Coronary artery (tissue), 2 donors: ENCODE measurements at regions not wholly inside any gene's neighbourhood (a gene's known extent, or its start where the extent isn't known, plus 50 kb on each side); places are given as distances from the start of the nearest gene placed in this dataset.

Experiments used
- DNase-seq: peaks from one replicate; pipeline ENCODE4 v3.0.0-alpha.2; 2017; ENCODE audit warnings: low spot score
- H3K27ac ChIP-seq, 2 donors: fragments of 200-600 bp; sonication (generic); one replicate each; pipeline ENCODE4 v1.5.1; 2016 to 2019
- H3K4me3 ChIP-seq: fragments of 200-600 bp; sonication (generic); 2 replicates; pipeline ENCODE4 v1.5.1; 2016; ENCODE audit warnings: mild to moderate bottlenecking, moderate library complexity
- TF ChIP-seq, protein P1 (sequence below): fragments of 200-600 bp; sonication (generic); IDR thresholded peaks from one replicate; pipeline ENCODE4 v1.5.1; 2019; ENCODE audit warnings: antibody characterized with exemption

DNA sequence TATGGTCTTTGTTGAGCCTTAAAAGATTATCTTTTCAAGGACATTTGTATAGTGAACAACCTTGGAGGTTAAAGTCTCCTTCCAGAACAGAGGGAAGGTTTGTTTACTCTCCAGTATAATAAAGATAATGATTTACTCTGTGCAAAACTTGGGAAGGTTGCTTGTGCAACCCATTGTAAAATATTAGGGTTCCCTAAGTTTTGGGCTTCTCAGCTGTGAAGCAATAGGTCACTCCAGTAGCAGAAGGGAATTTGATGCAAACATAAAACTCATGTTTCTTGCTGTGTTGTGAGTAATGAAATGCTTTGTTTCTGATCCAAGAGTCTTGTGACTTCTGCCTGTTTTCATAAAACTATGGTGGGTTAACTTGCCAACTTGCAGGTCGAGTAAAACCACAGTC lies 177.5 kb downstream of the SUCNR1 start:
- DNase-seq = no peak
- no peak overlapping the region for H3K27ac ChIP-seq
- TF ChIP-seq, protein P1, sequence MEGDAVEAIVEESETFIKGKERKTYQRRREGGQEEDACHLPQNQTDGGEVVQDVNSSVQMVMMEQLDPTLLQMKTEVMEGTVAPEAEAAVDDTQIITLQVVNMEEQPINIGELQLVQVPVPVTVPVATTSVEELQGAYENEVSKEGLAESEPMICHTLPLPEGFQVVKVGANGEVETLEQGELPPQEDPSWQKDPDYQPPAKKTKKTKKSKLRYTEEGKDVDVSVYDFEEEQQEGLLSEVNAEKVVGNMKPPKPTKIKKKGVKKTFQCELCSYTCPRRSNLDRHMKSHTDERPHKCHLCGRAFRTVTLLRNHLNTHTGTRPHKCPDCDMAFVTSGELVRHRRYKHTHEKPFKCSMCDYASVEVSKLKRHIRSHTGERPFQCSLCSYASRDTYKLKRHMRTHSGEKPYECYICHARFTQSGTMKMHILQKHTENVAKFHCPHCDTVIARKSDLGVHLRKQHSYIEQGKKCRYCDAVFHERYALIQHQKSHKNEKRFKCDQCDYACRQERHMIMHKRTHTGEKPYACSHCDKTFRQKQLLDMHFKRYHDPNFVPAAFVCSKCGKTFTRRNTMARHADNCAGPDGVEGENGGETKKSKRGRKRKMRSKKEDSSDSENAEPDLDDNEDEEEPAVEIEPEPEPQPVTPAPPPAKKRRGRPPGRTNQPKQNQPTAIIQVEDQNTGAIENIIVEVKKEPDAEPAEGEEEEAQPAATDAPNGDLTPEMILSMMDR = no peak
- H3K4me3 ChIP-seq = no peak overlapping the region

DNA sequence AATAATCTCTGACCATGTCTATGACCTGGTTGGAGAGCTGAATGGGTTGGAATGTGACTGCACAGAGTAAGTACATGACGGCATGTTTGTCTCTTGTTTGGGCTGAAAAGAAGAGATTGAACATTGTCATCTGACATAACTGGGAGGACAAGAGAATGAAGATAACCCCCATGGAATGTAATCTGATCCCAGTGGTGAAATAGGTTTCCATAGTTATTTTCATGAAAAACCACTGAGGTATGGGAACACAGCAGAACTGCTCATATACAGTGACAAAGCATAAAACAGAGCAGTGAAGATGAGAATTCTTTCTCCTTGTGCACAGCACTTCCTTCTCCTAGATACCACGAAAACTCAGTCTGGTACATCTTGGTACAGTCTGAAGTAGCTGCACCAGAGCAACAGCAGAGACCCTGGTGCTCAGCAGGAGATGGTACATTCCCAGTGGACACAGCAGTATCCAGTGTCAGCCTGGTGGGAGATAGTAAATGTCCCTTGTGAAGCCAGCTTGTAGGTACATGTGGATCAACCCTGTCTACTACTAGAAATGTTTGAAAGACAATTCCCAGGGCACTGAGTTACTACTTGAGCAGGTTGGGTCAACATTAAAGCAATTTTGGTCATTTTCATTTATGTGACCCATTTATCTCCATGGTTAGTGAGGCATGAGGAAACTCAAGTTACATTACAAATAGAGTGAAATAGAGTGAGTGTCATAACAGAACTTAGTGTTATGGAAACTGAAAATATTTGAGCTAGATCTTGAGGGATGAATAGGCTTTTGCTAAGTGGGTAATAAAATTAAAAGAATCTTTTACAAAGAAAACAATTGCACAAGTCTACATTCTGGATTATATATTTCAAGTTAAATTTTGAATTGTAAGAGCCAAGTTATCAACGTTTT lies 178.3 kb downstream of the SUCNR1 start:
- TF ChIP-seq, protein P1 = no peak
- Histone ChIP-seq H3K4me3 (no peak overlapping the region), H3K27ac (no peak overlapping the region)
- no peak for DNase-seq

DNA sequence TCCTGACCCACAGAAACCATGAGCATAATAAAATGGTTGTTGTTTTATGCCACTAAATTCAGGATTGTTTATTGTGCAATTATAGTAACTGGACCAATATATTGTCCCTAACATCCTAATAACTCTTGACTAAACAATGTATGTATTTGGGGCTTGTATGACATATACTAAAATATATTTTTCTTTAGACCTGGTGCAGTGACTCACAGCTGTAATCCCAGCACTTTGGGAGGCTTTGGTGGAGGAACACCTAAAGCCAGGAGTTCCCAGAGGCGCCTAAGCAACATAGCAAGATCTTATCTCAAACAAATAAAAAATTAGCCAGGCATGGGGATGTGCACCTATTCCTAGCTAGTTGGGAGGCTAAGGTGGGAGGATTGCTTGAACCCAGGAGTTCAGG lies 180.4 kb downstream of the SUCNR1 start:
- TF ChIP-seq, protein P1 = no peak
- Histone ChIP-seq H3K27ac (no peak overlapping the region), H3K4me3 (no peak overlapping the region)
- DNase-seq = no peak

DNA sequence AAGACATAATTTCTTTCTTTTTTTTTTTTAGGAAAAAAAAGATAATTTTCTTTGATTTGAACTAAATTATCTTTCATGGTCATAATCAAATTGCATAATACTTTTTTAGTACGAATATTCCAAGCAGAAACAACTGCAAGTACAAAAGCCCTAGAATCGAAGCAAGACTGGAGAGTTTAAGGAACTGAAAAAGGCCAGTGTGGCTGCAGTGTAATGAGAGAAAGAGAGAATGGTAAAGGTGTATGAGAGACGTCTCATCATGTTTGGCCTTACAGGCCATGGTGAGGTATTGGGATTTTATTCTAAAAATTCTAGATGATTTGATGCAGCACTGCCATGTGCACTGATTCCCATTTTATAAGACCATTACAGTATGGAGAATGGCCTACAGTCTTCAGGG lies 180.9 kb downstream of the SUCNR1 start:
- DNase-seq = no peak
- TF ChIP-seq, protein P1 = no peak
- H3K27ac ChIP-seq = no peak overlapping the region
- no peak overlapping the region for H3K4me3 ChIP-seq

DNA sequence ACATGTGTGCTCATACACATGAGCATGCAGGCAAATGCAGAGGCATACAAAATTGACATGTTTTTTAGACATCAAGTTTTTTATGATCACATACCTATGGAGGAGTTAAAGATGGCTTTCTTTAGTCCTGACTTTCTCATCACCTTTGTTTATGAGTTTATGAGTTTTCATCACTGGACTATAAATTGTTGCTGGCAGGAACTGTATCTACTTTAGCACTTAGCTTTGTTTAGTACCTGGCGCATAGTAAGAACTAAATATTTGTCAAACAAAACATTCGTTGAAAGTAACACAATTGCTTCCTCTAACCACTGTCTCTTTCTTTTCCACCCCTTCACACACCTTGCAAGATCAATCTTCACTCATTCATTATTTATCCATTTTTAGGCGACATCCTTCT lies 182.6 kb downstream of the SUCNR1 start:
- no peak for DNase-seq
- TF ChIP-seq, protein P1 = no peak
- no peak overlapping the region for H3K27ac ChIP-seq
- no peak overlapping the region for H3K4me3 ChIP-seq

DNA sequence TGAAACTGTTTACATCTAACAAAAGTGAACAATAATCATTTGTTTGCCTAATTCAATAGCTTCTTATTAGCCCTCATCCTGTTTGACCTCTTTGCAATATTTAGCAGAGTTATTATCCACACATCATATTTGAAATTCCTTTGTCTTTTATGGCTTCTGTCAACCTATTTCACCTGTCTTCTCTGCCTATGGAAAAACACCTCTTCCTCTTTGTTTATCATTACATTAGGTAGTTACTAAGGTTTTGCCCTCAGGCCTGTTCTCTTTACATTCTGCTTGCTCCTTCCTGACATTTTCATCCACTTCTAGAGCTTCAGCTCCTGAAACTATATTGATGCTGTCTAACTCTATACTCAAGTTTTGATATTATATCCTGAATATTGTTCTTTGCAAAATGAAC lies 183.0 kb downstream of the SUCNR1 start:
- no peak for DNase-seq
- TF ChIP-seq, protein P1 = no peak
- H3K27ac ChIP-seq = no peak overlapping the region
- no peak overlapping the region for H3K4me3 ChIP-seq

DNA sequence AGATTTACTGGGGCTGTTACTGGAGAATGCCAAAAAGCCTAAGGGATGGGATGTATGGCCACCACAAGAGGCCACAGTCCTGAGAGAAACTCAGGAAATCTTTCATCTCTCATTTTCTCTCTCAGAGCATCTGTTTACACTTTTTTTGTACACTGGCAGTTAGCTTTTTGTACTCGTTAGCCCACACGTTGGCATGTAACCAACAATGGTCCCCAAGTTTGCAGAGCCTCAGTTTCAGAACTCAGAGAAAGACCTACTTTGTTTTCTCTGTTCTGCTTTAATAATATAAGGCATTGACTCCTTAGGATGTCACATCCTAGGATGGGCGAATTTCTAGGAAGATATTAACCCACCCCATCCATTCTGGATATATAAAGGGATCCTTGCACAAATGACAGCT lies 183.5 kb downstream of the SUCNR1 start:
- DNase-seq = no peak
- Histone ChIP-seq H3K27ac (no peak overlapping the region), H3K4me3 (no peak overlapping the region)
- TF ChIP-seq, protein P1 = no peak
